Activated CD4-positive, alpha-beta T cell treated with anti-CD3 and anti-CD28 coated beads, Interleukin-2, amount 10 ng/mL, durations not matched to agents 24 days and 14 days (primary cell): ENCODE measurements at regions not wholly inside any gene's neighbourhood (a gene's known extent, or its start where the extent isn't known, plus 50 kb on each side); places are given as distances from the start of the nearest gene placed in this dataset.
A peak's percentile ranks its signal among the peaks of the same experiment; 100 is the strongest.

Experiments used
- DNase-seq: peaks from one replicate; pipeline ENCODE4 v3.0.0; 2022
- H3K27ac Mint-ChIP-seq: one replicate; pipeline ENCODE4 v1.8.0; 2022; ENCODE audit warnings: mild to moderate bottlenecking, mixed read lengths
- H3K27me3 Mint-ChIP-seq: one replicate; pipeline ENCODE4 v1.8.0; 2022; ENCODE audit warnings: mixed read lengths
- H3K36me3 Mint-ChIP-seq: one replicate; pipeline ENCODE4 v1.8.0; 2022; ENCODE audit warnings: low read depth, mild to moderate bottlenecking, mixed read lengths
- H3K4me1 Mint-ChIP-seq: one replicate; pipeline ENCODE4 v1.8.0; 2021; ENCODE audit warnings: mixed read lengths
- H3K4me3 Mint-ChIP-seq: one replicate; pipeline ENCODE4 v1.8.0; 2022; ENCODE audit warnings: mild to moderate bottlenecking, moderate library complexity, mixed read lengths
- H3K9me3 Mint-ChIP-seq: one replicate; pipeline ENCODE4 v1.8.0; 2021; ENCODE audit warnings: mixed read lengths
- intact Hi-C: fragments of 100-400 bp; cut with micrococcal nuclease; formaldehyde crosslinking; loops from one replicate; pipeline ENCODE4 v1.15.1; 2023

DNA sequence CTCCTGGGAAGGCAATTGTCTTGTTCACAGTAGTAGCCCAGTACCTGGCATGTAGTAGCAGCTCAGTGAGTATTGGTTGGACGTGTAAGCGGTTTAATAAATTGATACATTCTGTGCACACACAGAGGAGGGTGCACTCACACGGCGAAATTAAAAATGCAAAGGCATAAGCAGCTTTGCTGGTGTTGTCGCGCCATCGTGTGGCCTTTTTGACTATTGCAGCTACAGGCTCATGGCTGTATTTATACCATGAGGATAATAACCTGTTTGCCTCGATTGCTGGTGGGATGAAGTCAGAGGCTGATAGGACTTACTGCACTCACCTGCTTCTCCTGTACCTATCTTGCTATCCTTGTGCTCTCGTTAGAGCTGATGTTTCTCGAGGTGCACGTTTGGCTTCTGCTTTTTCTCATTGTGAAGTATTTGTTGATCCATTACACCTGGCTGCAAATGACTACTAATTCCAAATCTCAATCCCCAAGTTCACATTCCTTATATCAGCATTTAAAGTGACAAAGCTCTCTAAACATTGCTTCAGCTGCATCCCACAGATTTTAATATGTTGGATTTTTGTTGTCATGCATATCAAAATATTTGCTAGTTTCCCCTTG is 61.5 kb downstream of the TBXT start:
- DNase-seq = peak; percentile 88
- peaks cover 5% of the 10 kb centered on the region for H3K9me3 Mint-ChIP-seq
- intact Hi-C loops = loop anchor here (1.0 kb wide), 1 partner anchor 221 kb away; no protein-coding TSS in a partner anchor
- no peak overlapping the region for H3K27ac Mint-ChIP-seq
- H3K4me3 Mint-ChIP-seq = no peak overlapping the region
- peaks cover 4% of the 10 kb centered on the region for H3K27me3 Mint-ChIP-seq
- peaks cover 2% of the 10 kb centered on the region for H3K4me1 Mint-ChIP-seq
- no peaks in the 10 kb centered on the region for H3K36me3 Mint-ChIP-seq

DNA sequence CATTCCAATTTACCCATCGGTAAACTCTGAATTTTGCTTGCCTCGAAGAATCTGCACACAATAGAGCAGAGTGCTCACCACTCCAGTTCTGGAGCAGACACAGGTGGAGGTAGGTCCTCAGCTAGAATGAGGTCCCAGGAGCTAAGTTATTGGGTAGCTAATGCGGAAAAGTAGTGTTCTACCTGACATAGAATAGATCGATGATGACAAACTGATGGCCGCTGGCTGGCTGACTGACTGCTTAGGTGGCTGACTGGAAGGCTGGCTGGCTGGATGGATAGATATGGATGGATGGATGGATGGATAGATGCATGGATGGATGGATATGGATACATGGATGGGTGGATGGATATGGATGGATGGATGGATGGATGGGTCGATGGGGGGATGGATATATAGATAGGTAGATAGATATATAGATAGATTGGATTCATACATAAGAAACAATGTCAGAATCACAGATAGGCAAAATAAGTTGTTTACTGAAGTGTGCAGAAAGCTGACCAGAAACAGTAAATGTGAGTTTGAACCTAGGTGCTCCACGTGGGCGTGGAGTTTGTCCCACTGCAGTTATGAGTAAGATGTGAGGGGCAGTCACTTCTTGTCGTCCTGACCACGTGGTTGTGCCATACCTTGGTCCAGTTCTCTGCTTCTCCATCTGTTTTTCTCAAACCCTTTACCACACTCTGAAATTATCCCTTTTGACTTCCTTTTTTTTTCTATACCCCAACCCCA is 62.1 kb downstream of the TBXT start:
- peaks cover 4% of the 10 kb centered on the region for H3K27me3 Mint-ChIP-seq
- no peak for DNase-seq
- H3K4me3 Mint-ChIP-seq = no peak overlapping the region

DNA sequence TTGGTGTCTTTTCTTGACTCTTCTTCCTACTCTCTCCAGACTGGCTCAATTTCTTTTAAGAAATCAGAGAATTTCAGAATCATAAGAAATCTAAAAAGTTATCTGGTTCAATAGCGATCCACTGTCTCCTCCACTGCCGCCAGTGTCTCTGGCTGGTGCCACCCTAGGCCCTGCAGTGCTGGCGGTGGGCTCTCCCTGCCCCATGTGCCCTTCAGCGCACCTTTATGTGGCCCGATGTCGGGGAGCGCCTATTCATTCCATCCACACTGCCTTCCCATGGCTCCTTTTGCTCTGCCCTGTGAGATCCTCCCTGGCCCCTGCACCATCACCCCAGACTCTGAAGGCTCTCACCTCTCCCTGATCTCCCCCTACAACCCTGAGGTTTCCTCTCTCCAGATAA is 62.8 kb downstream of the TBXT start:
- intact Hi-C loops = no loop called here
- Mint-ChIP-seq H3K9me3 (peaks cover 5% of the 10 kb centered on the region), H3K27ac (no peak overlapping the region), H3K4me1 (peaks cover 2% of the 10 kb centered on the region), H3K27me3 (peaks cover 1% of the 10 kb centered on the region), H3K4me3 (no peak overlapping the region), H3K36me3 (no peaks in the 10 kb centered on the region)
- DNase-seq = no peak

More for the DNA sequence above, 62.1 kb downstream of the TBXT start:
- intact Hi-C loops = loop anchor here (1.0 kb wide), 1 partner anchor 220 kb away; no protein-coding TSS in a partner anchor
- Mint-ChIP-seq H3K27ac (no peak overlapping the region), H3K9me3 (peaks cover 5% of the 10 kb centered on the region), H3K4me1 (peaks cover 2% of the 10 kb centered on the region), H3K36me3 (no peaks in the 10 kb centered on the region)

DNA sequence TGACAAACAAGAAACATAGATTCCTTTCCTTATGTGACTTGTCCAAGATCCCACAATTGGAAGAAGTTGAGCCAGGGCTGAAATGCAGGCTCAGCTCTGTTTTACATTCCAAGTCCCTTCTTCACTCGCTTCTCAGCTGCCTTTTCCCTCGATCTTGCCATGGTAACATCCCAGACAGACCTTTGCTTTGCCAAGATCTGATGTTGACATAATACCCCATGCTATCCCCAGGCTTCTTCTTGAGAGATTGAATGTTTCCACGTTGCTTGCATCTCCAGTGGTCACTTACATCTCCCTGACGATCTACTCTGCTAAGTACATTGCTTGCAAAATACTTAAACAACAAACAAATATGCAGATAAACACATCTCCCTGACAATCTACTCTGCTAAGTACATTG is 63.5 kb downstream of the TBXT start:
- no peaks in the 10 kb centered on the region for H3K36me3 Mint-ChIP-seq
- no peak overlapping the region for H3K27ac Mint-ChIP-seq
- H3K4me1 Mint-ChIP-seq = peaks cover 2% of the 10 kb centered on the region
- H3K4me3 Mint-ChIP-seq = no peak overlapping the region
- peaks cover 5% of the 10 kb centered on the region for H3K9me3 Mint-ChIP-seq
- no peaks in the 10 kb centered on the region for H3K27me3 Mint-ChIP-seq
- intact Hi-C loops = no loop called here
- DNase-seq = no peak

DNA sequence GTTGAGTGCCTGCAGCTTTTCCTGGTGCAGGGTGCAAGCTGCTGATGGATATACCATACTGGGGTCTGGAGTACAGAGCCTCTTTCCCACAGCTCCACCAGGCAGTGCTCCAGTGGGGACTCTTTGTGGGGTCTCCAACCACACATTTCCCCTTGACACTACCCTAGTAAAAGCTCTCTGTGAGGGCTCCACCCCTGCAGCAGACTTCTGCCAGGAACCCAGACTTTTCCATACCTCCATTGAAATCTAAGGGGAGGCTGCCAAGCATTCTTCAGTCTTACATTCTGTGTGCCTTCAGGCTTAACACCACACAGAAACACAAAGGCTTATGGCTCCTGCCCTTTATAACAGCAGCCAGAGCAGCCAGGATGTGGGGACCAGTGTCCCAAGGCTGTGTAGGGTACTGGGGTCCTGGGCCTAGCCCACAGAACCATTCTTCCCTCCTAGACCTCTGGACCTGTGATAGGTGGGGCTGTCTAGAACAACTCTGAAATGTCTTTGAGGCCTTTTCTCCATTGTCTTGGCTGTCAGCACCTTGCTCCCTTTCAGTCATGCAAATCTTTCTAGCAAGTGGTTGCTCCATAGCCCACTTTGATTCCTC is 65.7 kb downstream of the TBXT start:
- Mint-ChIP-seq H3K9me3 (peaks cover 5% of the 10 kb centered on the region), H3K27ac (no peak overlapping the region), H3K4me1 (peaks cover 4% of the 10 kb centered on the region), H3K27me3 (peaks cover 6% of the 10 kb centered on the region), H3K4me3 (no peak overlapping the region), H3K36me3 (no peaks in the 10 kb centered on the region)
- intact Hi-C loops = no loop called here
- DNase-seq = no peak

DNA sequence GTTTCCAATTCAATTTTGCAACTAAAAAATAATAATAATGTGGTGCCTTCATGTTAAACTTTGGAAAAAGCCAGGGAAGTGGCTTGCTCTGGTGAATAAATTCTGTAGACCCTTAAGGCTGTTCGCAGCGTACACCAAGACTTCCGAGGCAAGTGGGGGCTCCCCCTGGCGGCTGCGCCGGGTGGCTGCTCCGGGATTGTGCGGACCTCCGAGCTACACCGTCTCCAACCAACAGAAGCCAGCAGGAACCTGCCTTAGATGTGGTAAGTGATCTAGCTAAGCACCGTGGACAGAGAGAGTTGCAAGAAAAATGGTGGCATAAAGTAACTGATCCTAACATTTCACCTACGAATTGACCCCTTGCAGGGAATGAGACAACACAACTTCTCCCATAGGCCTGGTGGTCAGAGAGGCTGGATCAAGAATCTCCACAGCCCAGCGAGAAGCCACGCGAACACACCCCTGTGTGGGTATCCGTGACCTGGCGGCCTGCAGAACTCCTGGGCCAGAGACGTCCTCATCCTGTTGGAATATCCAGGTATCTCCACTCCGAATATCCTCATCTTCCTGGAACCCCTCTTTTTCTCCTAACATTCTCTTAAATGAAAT is 69.6 kb downstream of the TBXT start:
- intact Hi-C loops = loop anchor here (2.0 kb wide), 1 partner anchor 213 kb away; no protein-coding TSS in a partner anchor
- Mint-ChIP-seq H3K27ac (no peak overlapping the region), H3K27me3 (peaks cover 20% of the 10 kb centered on the region), H3K9me3 (peaks cover 5% of the 10 kb centered on the region), H3K36me3 (no peaks in the 10 kb centered on the region), H3K4me3 (no peak overlapping the region), H3K4me1 (peaks cover 2% of the 10 kb centered on the region)
- DNase-seq = peak; percentile 83

DNA sequence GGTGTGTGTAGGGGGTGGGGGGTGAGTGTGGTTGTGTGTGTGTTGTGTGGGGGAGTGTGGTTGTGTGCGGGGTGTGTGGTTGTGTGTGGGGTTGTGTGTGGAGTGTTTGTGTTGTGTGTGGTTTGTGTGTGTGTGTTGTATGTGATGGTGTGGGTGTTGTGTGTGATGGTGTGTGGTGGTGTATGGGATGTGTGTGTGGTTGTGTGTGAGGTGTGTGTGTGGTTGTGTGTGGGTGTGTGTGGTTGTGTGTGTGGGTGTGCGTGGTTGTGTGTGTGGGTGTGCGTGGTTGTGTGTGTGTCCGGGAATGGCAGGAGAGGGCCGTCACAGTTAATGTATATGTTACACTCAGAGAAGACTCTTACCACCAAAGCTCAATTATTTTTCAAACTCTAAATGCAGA is 79.8 kb downstream of the TBXT start:
- Mint-ChIP-seq H3K27me3 (no peaks in the 10 kb centered on the region), H3K36me3 (no peaks in the 10 kb centered on the region), H3K27ac (no peak overlapping the region), H3K4me1 (no peaks in the 10 kb centered on the region), H3K4me3 (no peak overlapping the region), H3K9me3 (no peaks in the 10 kb centered on the region)
- intact Hi-C loops = no loop called here
- DNase-seq = no peak

DNA sequence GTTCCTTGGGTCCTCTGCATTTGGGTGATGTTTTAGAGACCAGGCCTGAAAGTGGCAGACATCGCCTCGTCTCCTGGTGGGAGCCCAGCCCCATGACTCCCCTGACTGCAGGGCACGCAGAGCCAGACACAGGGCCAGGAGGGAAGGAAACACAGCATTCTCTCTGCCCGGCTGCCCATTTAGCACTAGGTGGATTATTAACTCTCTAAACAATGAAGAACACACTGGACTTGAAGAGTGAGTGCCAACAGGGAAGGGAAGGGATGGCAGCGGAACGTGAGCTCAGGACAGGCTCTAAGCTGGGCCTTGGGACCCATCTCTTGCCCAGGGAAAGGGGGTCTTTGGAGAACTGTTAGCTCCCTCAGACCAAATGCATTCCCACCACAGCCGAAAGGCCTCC is 80.4 kb downstream of the TBXT start:
- Mint-ChIP-seq H3K27me3 (no peaks in the 10 kb centered on the region), H3K36me3 (no peaks in the 10 kb centered on the region), H3K9me3 (no peaks in the 10 kb centered on the region), H3K4me1 (no peaks in the 10 kb centered on the region), H3K27ac (no peak overlapping the region), H3K4me3 (no peak overlapping the region)
- DNase-seq = no peak
- intact Hi-C loops = no loop called here

DNA sequence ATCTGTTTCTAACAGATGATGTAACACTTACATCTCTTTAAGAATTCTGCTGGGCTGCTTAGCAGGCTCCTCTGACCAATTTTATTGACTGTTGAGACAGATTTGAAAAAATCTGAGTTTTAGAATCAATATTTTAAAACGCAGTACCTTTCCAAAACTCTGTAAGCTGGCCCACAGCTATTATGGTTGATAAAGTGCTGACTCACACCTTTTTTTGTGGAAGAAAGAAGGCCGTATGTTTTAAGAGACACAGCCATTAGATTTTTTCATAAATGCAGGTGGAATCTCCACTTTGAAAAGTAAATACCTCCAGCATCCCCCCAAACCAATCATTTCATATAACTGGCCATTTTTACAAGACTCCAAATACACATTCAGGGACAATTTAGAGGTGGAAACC is 82.2 kb downstream of the TBXT start:
- intact Hi-C loops = no loop called here
- Mint-ChIP-seq H3K36me3 (no peaks in the 10 kb centered on the region), H3K27me3 (no peaks in the 10 kb centered on the region), H3K9me3 (no peaks in the 10 kb centered on the region), H3K27ac (no peak overlapping the region), H3K4me1 (no peaks in the 10 kb centered on the region), H3K4me3 (no peak overlapping the region)
- DNase-seq = no peak

DNA sequence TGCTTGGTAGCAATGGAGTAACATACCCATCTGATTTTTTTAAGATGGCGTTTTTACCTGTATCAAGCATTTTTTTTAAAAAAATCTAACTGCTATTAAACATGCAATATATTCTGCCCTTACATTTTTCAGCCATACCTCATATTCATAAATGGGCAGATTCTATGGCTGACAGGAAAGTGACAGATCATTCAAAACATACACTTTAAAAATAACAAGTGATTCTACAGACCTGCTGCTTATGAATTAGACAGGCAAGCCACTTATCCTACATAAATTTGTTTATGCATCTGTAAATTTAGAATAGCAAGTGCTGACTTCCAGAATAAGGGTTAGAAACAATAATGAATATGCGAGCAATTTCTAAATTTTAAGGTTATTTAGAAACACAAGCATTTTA is 82.7 kb downstream of the TBXT start:
- no peaks in the 10 kb centered on the region for H3K36me3 Mint-ChIP-seq
- H3K4me3 Mint-ChIP-seq = no peak overlapping the region
- no peak for DNase-seq
- no peaks in the 10 kb centered on the region for H3K4me1 Mint-ChIP-seq
- intact Hi-C loops = no loop called here
- no peak overlapping the region for H3K27ac Mint-ChIP-seq
- no peaks in the 10 kb centered on the region for H3K9me3 Mint-ChIP-seq
- H3K27me3 Mint-ChIP-seq = no peaks in the 10 kb centered on the region

DNA sequence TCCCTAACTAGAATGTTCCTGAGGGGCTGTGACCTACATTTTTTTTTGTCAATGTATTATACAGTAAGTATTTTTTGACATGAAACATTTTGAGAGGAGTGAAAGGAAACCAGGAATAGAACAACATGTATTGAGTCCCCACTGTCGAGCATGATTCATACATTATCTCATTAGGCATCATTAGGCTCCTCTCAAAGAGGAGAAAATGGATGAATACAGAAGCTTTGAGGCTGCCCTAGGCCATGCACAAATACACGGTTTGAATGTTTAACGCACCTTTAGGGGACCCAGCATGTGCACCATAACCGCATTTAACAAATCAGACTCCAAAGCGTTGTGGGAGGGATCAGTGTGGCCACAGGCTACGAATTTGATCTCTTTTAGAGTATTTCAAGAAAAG is 87.8 kb downstream of the TBXT start:
- intact Hi-C loops = no loop called here
- Mint-ChIP-seq H3K27ac (no peak overlapping the region), H3K4me3 (no peak overlapping the region), H3K27me3 (no peaks in the 10 kb centered on the region), H3K9me3 (no peaks in the 10 kb centered on the region), H3K4me1 (no peaks in the 10 kb centered on the region), H3K36me3 (no peaks in the 10 kb centered on the region)
- DNase-seq = no peak

DNA sequence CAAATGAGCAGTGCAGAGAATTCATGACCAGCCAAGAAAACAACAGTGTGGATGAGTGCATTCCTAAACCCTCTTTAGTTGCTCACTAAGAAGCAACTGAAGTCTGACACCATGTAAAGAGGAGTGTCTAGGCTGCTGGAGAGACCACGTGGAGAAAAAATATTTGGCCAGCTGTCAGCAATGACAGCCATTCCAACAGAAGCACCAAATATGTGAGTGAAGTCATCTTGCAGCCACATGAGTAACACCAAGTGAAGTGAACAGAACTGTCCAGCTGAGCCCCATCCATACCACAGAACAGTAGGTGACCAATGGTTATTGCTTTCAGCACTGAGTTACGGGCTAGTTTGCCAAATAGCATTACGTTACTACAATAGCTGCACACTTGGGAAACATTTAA is 89.4 kb downstream of the TBXT start:
- intact Hi-C loops = no loop called here
- Mint-ChIP-seq H3K27ac (no peak overlapping the region), H3K36me3 (no peaks in the 10 kb centered on the region), H3K27me3 (no peaks in the 10 kb centered on the region), H3K4me3 (no peak overlapping the region), H3K4me1 (no peaks in the 10 kb centered on the region), H3K9me3 (no peaks in the 10 kb centered on the region)
- DNase-seq = no peak

DNA sequence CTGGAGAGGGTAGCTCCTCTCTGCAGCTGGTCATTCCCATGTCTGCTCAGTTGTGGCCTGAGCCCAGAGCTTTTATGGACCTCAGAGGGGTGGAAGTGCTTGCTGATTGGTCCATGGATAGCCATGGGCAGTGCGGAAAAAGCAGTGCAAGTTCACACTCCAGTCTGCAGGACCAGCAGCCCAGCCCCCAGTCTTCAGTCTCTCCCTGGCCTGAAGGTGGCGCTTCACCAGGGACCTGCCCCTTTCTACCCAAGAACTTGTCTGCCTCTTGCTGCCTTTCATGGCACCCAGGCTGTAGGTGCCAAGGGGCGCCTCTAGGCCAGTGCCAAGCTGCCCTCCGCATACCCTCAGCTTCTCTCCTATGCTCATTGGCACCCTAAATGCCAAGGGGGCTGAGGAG is 91.0 kb downstream of the TBXT start:
- DNase-seq = no peak
- no peaks in the 10 kb centered on the region for H3K4me1 Mint-ChIP-seq
- H3K27me3 Mint-ChIP-seq = no peaks in the 10 kb centered on the region
- H3K4me3 Mint-ChIP-seq = no peak overlapping the region
- intact Hi-C loops = no loop called here
- no peaks in the 10 kb centered on the region for H3K36me3 Mint-ChIP-seq
- no peaks in the 10 kb centered on the region for H3K9me3 Mint-ChIP-seq
- no peak overlapping the region for H3K27ac Mint-ChIP-seq

DNA sequence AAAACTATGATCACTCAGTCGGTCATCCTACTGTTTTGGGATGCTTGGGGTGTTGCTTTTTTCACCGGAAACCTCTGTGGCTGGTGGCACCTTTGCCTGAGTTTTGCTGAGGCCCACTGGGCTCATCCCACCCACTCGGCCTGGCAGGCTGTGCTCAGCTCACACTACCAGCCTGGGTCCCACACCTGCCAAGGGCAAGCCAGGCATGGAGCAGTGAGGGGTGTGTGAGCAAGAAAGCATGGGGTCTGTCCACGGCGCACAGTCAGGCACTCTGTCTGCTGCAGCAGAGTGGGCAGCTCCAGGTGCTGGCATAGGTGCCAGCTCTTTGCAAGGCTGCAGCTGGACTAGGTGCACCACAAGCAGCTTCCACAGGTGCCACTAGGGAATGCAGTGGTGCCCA is 91.7 kb downstream of the TBXT start:
- no peak for DNase-seq
- Mint-ChIP-seq H3K4me3 (no peak overlapping the region), H3K27me3 (no peaks in the 10 kb centered on the region), H3K36me3 (no peaks in the 10 kb centered on the region), H3K4me1 (no peaks in the 10 kb centered on the region), H3K27ac (no peak overlapping the region), H3K9me3 (no peaks in the 10 kb centered on the region)
- intact Hi-C loops = no loop called here
